Fibroblast of mammary gland (primary cell): ENCODE measurements at regions not wholly inside any gene's neighbourhood (a gene's known extent, or its start where the extent isn't known, plus 50 kb on each side); places are given as distances from the start of the nearest gene placed in this dataset.
"Not testable (repeated sequence)": the region's sequence is repeated elsewhere in the genome, so short reads cannot be mapped to it uniquely, and the experiment has no call there.

Source experiments
- DNase-seq: peaks from one replicate; pipeline ENCODE4 v3.0.0-alpha.2; 2010; ENCODE audit warnings: low read depth
- H3K4me3 ChIP-seq: 2 replicates; pipeline ENCODE4 v1.5.1; 2011; ENCODE audit warnings: low read depth, mild to moderate bottlenecking, low read length, moderate library complexity; ENCODE audit not compliant: control insufficient read depth
- CTCF ChIP-seq: conservative IDR thresholded peaks from 2 replicates; pipeline ENCODE4 v1.5.1; 2011; ENCODE audit warnings: low read depth, low read length, inconsistent platforms; ENCODE audit not compliant: control insufficient read depth, insufficient read depth

DNA sequence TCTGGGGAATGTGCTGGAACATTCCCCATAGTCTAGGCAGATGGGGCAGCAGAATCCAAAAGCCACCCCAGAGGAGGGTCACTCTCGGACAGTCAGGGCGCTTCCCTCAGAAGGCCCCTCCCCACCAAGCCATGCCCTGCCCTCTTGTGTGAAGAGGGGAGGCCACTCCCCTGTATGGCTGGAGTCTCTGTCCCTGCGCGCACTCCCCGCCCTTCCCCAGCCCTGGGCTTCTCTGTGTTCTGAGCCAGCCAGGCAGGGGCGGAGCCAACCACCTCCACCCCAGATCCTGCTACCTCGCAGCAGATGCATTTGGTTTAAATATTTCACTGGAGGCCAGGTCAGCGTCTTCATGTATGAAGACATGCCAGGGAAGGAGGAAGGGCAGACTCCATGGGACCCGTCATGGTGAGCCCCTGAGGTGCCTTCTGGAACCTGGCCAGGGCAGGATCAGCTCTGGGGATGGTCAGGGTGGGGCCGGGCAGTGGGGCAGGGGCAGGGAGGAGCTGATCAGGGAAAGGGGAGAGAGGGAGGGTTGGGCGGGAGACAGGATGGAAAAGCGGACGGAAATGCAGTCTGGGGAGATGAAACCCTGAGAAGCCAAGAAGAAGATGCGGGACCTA is 107.3 kb downstream of the ADRA2C start:
- TF ChIP-seq CTCF, result no peak
- H3K4me3 ChIP-seq, result no peak overlapping the region
- DNase-seq, result no peak

DNA sequence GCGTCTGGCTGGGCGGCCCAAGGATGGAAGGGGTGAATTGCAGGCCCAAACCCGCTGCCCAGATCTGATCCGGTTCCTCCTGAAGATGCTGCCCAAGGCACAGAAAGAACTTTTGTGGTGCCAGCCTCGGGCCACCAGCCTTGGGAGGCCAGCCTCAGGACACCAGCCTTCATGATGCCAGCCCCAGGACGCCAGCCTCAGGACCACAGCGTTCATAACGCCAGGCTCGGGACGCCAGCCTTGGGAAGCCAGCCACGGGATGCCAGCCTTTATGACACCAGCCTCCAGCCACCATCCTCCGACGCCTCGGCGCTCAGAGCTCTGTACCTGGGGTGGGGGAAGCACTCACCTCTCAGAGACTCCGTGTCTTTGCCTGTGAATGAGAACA is 107.8 kb downstream of the ADRA2C start:
- TF ChIP-seq CTCF, result no peak
- no peak overlapping the region for H3K4me3 ChIP-seq
- no peak for DNase-seq

GRCh38 chr4:3874525-3875110 is 108.4 kb downstream of the ADRA2C start:
- TF ChIP-seq CTCF, result no peak
- no peak overlapping the region for H3K4me3 ChIP-seq
- no peak for DNase-seq

- no peak for TF ChIP-seq CTCF
These were observed 109.3 kb downstream of the ADRA2C start for GRCh38 chr4:3875466-3875865.

GRCh38 chr4:3876057-3876845 is 110.1 kb downstream of the ADRA2C start:
- not testable (repeated sequence) for DNase-seq, H3K4me3 ChIP-seq

More at GRCh38 chr4:3875466-3875865, 109.3 kb downstream of the ADRA2C start:
- DNase-seq, result no peak
- H3K4me3 ChIP-seq, result no peak overlapping the region

DNA sequence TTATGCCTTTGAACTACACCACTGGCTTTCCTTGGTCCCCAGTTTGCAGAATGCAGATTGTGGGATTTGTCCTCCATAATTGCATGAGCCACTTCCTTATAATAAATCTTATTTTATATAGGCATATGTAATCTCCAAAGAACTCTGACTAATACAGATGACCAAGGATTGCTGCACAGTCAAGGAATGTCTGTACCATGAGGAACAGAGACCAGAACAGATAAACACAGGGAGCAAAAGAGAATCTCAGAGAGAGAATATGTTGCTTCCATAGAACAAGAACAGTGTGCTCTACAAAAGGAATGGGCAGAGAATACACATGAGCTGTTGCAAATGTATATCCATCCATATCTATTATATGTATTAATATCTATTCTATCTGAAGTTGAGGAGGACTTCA is 111.1 kb downstream of the ADRA2C start:
- TF ChIP-seq CTCF, result no peak
- H3K4me3 ChIP-seq, result no peak overlapping the region
- DNase-seq, result no peak

- no peak overlapping the region for H3K4me3 ChIP-seq
- TF ChIP-seq CTCF, result no peak
- no peak for DNase-seq
These were observed 111.7 kb downstream of the ADRA2C start for GRCh38 chr4:3877868-3878267.
